H9 (cell line): ENCODE measurements at regions not wholly inside any gene's neighbourhood (a gene's known extent, or its start where the extent isn't known, plus 50 kb on each side); places are given as distances from the start of the nearest gene placed in this dataset.

Experiments used
- DNase-seq: peaks from one replicate; pipeline ENCODE4 v3.0.0-alpha.2; 2017
- H2AFZ ChIP-seq: one replicate; pipeline ENCODE4 v1.6.1; 2013; ENCODE audit warnings: mild to moderate bottlenecking, low read length, control low read depth, moderate library complexity
- H2AK5ac ChIP-seq: 2 replicates; pipeline ENCODE4 v1.6.1; 2013; ENCODE audit warnings: low read length, control low read depth, mixed read lengths; ENCODE audit not compliant: insufficient read length
- H2BK120ac ChIP-seq: one replicate; pipeline ENCODE4 v1.6.1; 2013; ENCODE audit warnings: low read depth, mild to moderate bottlenecking, low read length, control low read depth, inconsistent platforms; ENCODE audit not compliant: poor library complexity, severe bottlenecking
- H2BK12ac ChIP-seq: 2 replicates; pipeline ENCODE4 v1.6.1; 2013; ENCODE audit warnings: low read length, control low read depth, mixed read lengths, low read depth; ENCODE audit not compliant: insufficient read length
- H2BK15ac ChIP-seq: 2 replicates; pipeline ENCODE4 v1.6.1; 2013; ENCODE audit warnings: low read depth, low read length, control low read depth
- H2BK20ac ChIP-seq: one replicate; pipeline ENCODE4 v1.6.1; 2013; ENCODE audit warnings: low read depth, mild to moderate bottlenecking, low read length, control low read depth, inconsistent platforms; ENCODE audit not compliant: poor library complexity, severe bottlenecking
- H2BK5ac ChIP-seq: 2 replicates; pipeline ENCODE4 v1.6.1; 2013; ENCODE audit warnings: low read length, control low read depth, mixed read lengths; ENCODE audit not compliant: insufficient read length
- H3K14ac ChIP-seq: 2 replicates; pipeline ENCODE4 v1.6.1; 2013; ENCODE audit warnings: low read length, control low read depth; ENCODE audit not compliant: insufficient read depth
- H3K18ac ChIP-seq: 2 replicates; pipeline ENCODE4 v1.6.1; 2013; ENCODE audit warnings: low read depth, mild to moderate bottlenecking, mixed read lengths, low read length, control low read depth; ENCODE audit not compliant: insufficient read length
- H3K23ac ChIP-seq: 2 replicates; pipeline ENCODE4 v1.6.1; 2013; ENCODE audit warnings: low read length, control low read depth, mixed read lengths, low read depth; ENCODE audit not compliant: insufficient read length
- H3K23me2 ChIP-seq: 2 replicates; pipeline ENCODE4 v1.6.1; 2013; ENCODE audit warnings: low read depth, mild to moderate bottlenecking, mixed read lengths, low read length, control low read depth; ENCODE audit not compliant: insufficient read length, poor library complexity, severe bottlenecking
- H3K27ac ChIP-seq: 2 replicates; pipeline ENCODE4 v1.5.1; 2013; ENCODE audit warnings: low read length, control low read depth, mixed read lengths, low read depth; ENCODE audit not compliant: insufficient read length
- H3K27me3 ChIP-seq: 2 replicates; pipeline ENCODE4 v1.6.1; 2013; ENCODE audit warnings: low read length, control low read depth, inconsistent platforms; ENCODE audit not compliant: insufficient read depth
- H3K4ac ChIP-seq: 2 replicates; pipeline ENCODE4 v1.6.1; 2013; ENCODE audit warnings: low read depth, mild to moderate bottlenecking, control low read depth, inconsistent platforms, low read length, moderate library complexity
- H3K4me1 ChIP-seq: 2 replicates; pipeline ENCODE4 v1.6.1; 2013; ENCODE audit warnings: low read length, control low read depth, inconsistent platforms; ENCODE audit not compliant: insufficient read depth
- H3K4me2 ChIP-seq: 2 replicates; pipeline ENCODE4 v1.6.1; 2013; ENCODE audit warnings: low read length, control low read depth, mixed read lengths; ENCODE audit not compliant: insufficient read length, insufficient read depth
- H3K56ac ChIP-seq: 2 replicates; pipeline ENCODE4 v1.6.1; 2013; ENCODE audit warnings: low read depth, mild to moderate bottlenecking, mixed read lengths, low read length, control low read depth; ENCODE audit not compliant: insufficient read length
- H3K79me1 ChIP-seq: 2 replicates; pipeline ENCODE4 v1.6.1; 2013; ENCODE audit warnings: low read depth, mild to moderate bottlenecking, moderate library complexity, low read length, control low read depth, inconsistent platforms; ENCODE audit not compliant: insufficient read depth, poor library complexity, severe bottlenecking
- H3K79me2 ChIP-seq: 2 replicates; pipeline ENCODE4 v1.6.1; 2013; ENCODE audit warnings: low read length, control low read depth, inconsistent platforms; ENCODE audit not compliant: insufficient read depth
- H3K9ac ChIP-seq: 2 replicates; pipeline ENCODE4 v1.6.1; 2013; ENCODE audit warnings: low read length, control low read depth, mixed read lengths; ENCODE audit not compliant: insufficient read length; ENCODE audit errors: extremely low read depth
- H3K9me3 ChIP-seq: one replicate; pipeline ENCODE4 v1.6.1; 2013; ENCODE audit warnings: low read depth, low read length, inconsistent platforms; ENCODE audit not compliant: control insufficient read depth
- H3T11ph ChIP-seq: one replicate; pipeline ENCODE4 v1.6.1; 2013; ENCODE audit warnings: mild to moderate bottlenecking, low read length, control low read depth, inconsistent platforms
- H4K20me1 ChIP-seq: one replicate; pipeline ENCODE4 v1.6.1; 2013; ENCODE audit not compliant: control insufficient read depth, insufficient read length, insufficient read depth
- H4K5ac ChIP-seq: 2 replicates; pipeline ENCODE4 v1.6.1; 2013; ENCODE audit warnings: low read depth, mild to moderate bottlenecking, mixed read lengths, low read length, control low read depth; ENCODE audit not compliant: insufficient read length
- H4K8ac ChIP-seq: replicated peaks from 2 replicates; pipeline ENCODE4 v1.6.1; 2013; ENCODE audit warnings: low read length, control low read depth, mixed read lengths, low read depth; ENCODE audit not compliant: insufficient read length
- H4K91ac ChIP-seq: 2 replicates; pipeline ENCODE4 v1.6.1; 2013; ENCODE audit warnings: low read depth, mild to moderate bottlenecking, moderate library complexity, mixed read lengths, low read length, control low read depth; ENCODE audit not compliant: insufficient read length
- H3K27ac Mint-ChIP-seq, 3 experiments: 2 replicates in 2 of 3; 3 replicates in 1 of 3; pipeline ENCODE4 v1.8.0; 2020 to 2021; ENCODE audit warnings: mixed read lengths in 3 of 3, mild to moderate bottlenecking in 1 of 3, moderate library complexity in 1 of 3
- H3K27me3 Mint-ChIP-seq: 2 replicates; pipeline ENCODE4 v1.8.0; 2021; ENCODE audit warnings: low read depth, mild to moderate bottlenecking, moderate library complexity, mixed read lengths
- H3K36me3 Mint-ChIP-seq, 3 experiments: 2 replicates in 2 of 3; 3 replicates in 1 of 3; pipeline ENCODE4 v1.8.0; 2020 to 2021; ENCODE audit warnings: low read depth in 3 of 3, mixed read lengths in 3 of 3; ENCODE audit not compliant: insufficient read depth in 1 of 3
- H3K4me1 Mint-ChIP-seq, 2 experiments: 2 replicates each; pipeline ENCODE4 v1.8.0; 2020; ENCODE audit warnings: mixed read lengths in 2 of 2
- H3K4me3 Mint-ChIP-seq, 2 experiments: 2 replicates in 1 of 2; 3 replicates in 1 of 2; pipeline ENCODE4 v1.8.0; 2020 to 2021; ENCODE audit warnings: mild to moderate bottlenecking in 2 of 2, mixed read lengths in 2 of 2, moderate library complexity in 1 of 2
- H3K9me3 Mint-ChIP-seq, 2 experiments: 2 replicates in 1 of 2; 3 replicates in 1 of 2; pipeline ENCODE4 v1.8.0; 2020; ENCODE audit warnings: mild to moderate bottlenecking in 2 of 2, mixed read lengths in 2 of 2, moderate library complexity in 1 of 2
- CTCF ChIP-seq: fragments of 200-600 bp; sonication (generic); conservative IDR thresholded peaks from 3 replicates; pipeline ENCODE4 v1.8.0; 2021; ENCODE audit warnings: antibody characterized with exemption, mild to moderate bottlenecking
- WGBS: extraction: QIAGEN DNeasy Blood & Tissue Kit; methylation state at CpG from one replicate; pipeline ENCODE4 v1.1.7; 2013; ENCODE audit warnings: missing lambda C conversion rate, low lambda C conversion rate, mixed read lengths; ENCODE audit not compliant: insufficient read length; ENCODE audit errors: extremely low coverage; 5-methylcytosine and 5-hydroxymethylcytosine counted together

DNA sequence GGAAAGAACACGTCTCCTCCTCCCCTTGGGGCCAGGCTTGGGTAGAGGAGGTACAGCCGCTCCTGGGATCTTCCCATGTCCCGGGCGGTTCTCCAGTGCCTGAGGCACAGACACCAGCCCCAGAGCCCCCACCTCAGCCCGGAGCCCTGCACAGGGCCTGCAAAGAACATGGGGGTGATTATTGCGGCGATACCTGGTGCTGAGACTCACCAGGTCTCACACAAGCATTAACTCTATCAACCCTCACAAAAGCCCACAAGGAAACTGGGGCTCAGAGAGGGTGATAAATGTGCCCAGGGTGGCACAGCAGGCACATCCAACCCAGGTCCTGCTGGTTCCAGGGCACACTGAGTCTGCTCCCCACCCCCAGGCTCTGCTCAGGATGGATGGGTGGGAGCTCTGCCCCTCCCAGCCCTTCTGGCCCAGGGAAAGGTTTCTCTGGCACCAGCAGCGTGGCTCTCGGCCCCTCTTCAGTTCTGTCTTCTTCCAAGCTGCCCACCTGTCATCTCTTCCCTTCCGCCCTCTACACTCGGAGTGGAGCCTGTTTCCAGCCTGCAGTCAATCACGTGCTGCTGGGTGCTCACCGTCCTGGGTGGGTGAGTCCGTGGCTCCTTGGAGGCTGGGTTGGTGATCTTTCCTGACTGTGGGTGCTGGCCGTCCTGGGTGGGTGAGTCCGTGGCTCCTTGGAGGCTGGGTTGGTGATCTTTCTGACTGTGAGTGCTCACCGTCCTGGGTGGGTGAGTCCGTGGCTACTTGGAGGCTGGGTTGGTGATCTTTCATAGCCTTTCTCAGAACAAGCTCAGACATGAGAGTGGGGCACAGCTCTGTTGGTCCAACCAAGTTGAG, 53.6 kb upstream of the AJAP1 start:
- Histone ChIP-seq H2BK20ac (no peak overlapping the region), H2BK12ac (no peak overlapping the region), H3K79me2 (no peaks in the 10 kb centered on the region), H2AK5ac (no peak overlapping the region), H3K27ac (no peak overlapping the region), H3K14ac (no peak overlapping the region), H3K4ac (no peak overlapping the region; the same call in 1 of the 2 replicates), H3K9ac (no peak overlapping the region), H2BK15ac (no peak overlapping the region), H3K79me1 (no peaks in the 10 kb centered on the region), H3K4me1 (no peaks in the 10 kb centered on the region), H3K23ac (no peak overlapping the region), H3K56ac (no peak overlapping the region), H4K5ac (no peak overlapping the region), H4K20me1 (no peaks in the 10 kb centered on the region), H2AFZ (no peak overlapping the region), H4K8ac (no peak overlapping the region), H2BK5ac (no peak overlapping the region), H3K9me3 (no peaks in the 10 kb centered on the region), H3K23me2 (no peaks in the 10 kb centered on the region), H3K27me3 (no peaks in the 10 kb centered on the region), H4K91ac (no peak overlapping the region), H3K4me2 (no peak overlapping the region), H3T11ph (no peak overlapping the region), H2BK120ac (no peak overlapping the region), H3K18ac (no peak overlapping the region)
- H3K4me3 Mint-ChIP-seq, result no peak overlapping the region
- H3K9me3 Mint-ChIP-seq, result peaks cover 0 to 3% of the 10 kb centered on the region in 2 experiments; a peak in 3 of 5 replicates
- H3K36me3 Mint-ChIP-seq, result no peaks in the 10 kb centered on the region
- DNase-seq, result peak; percentile 10
- WGBS, result no CpG with 5 or more reads among the region's 18 CpGs
- no peak overlapping the region for H3K27ac Mint-ChIP-seq
- H3K4me1 Mint-ChIP-seq, result peaks cover 35 to 37% of the 10 kb centered on the region in 2 experiments
- no peak for TF ChIP-seq CTCF
- peaks cover 30% of the 10 kb centered on the region for H3K27me3 Mint-ChIP-seq
